Gastroesophageal sphincter (tissue), 3 donors: ENCODE measurements at regions not wholly inside any gene's neighbourhood (a gene's known extent, or its start where the extent isn't known, plus 50 kb on each side); places are given as distances from the start of the nearest gene placed in this dataset.

ENCODE experiments used
- POLR2AphosphoS5 ChIP-seq: sonication (generic); formaldehyde crosslinking; IDR thresholded peaks from one replicate; pipeline ENCODE4 v1.6.1; 2017; ENCODE audit warnings: antibody characterized with exemption
- TF ChIP-seq, protein P1 (sequence below), 4 experiments: fragments of 200-600 bp in 2 of 4; fragments of 450-650 bp in 2 of 4; sonication (generic) in 1 of 4; IDR thresholded peaks; one replicate each; pipeline ENCODE4 v1.5.1; 2017 to 2019; ENCODE audit warnings: antibody characterized with exemption in 4 of 4, mild to moderate bottlenecking in 2 of 4, moderate library complexity in 2 of 4

DNA sequence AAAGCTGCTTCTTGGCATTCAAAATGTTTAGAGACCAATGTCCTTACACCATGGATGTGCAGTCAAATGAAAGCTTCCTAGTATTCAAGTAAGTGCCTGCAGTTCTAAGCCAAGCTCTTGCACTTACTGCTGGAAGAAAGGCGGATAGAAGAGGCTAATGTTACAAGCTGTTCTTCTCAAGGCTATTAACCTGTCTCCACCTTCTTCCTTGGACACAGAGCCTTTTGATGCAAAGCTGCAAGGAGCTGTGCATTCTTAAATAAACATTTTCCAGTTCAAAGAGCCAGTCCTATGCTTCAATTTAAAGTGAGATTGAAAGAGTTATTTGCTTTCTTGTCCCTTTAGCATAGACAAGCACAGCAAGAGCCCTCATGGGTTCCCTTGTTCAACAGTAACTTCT is 167.9 kb upstream of the RUNX1 start:
- TF ChIP-seq POLR2AphosphoS5: no peak
- TF ChIP-seq, protein P1, sequence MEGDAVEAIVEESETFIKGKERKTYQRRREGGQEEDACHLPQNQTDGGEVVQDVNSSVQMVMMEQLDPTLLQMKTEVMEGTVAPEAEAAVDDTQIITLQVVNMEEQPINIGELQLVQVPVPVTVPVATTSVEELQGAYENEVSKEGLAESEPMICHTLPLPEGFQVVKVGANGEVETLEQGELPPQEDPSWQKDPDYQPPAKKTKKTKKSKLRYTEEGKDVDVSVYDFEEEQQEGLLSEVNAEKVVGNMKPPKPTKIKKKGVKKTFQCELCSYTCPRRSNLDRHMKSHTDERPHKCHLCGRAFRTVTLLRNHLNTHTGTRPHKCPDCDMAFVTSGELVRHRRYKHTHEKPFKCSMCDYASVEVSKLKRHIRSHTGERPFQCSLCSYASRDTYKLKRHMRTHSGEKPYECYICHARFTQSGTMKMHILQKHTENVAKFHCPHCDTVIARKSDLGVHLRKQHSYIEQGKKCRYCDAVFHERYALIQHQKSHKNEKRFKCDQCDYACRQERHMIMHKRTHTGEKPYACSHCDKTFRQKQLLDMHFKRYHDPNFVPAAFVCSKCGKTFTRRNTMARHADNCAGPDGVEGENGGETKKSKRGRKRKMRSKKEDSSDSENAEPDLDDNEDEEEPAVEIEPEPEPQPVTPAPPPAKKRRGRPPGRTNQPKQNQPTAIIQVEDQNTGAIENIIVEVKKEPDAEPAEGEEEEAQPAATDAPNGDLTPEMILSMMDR (IDR thresholded peaks at IDR 0.05): no peak
